ENCODE measurements at regions not wholly inside any gene's neighbourhood (a gene's known extent, or its start where the extent isn't known, plus 50 kb on each side); places are given as distances from the start of the nearest gene placed in this dataset.

GRCh38 chr9:13555516-13555915 lies 276.0 kb upstream of the MPDZ start:
- Histone ChIP-seq H3K27ac (no peak overlapping the region), H3K4me1 (no peaks in the 10 kb centered on the region), H3K36me3 (no peaks in the 10 kb centered on the region), H3K9me3 (peaks cover 0 to 4% (median 0%) of the 10 kb centered on the region in 3 donors), H3K4me3 (no peak overlapping the region), H3K27me3 (no peaks in the 10 kb centered on the region)
- no peak for ATAC-seq
- 69 to 86% methylated on average over 4 of the region's 4 CpGs for WGBS, 2 donors (ENCODE audit: low coverage in 1 of 2)
- TF ChIP-seq CTCF (IDR thresholded peaks at IDR 0.05) (no peak), EP300 (IDR thresholded peaks at IDR 0.05) (no peak), POLR2AphosphoS5 (IDR thresholded peaks at IDR 0.05) (no peak), POLR2A (IDR thresholded peaks at IDR 0.05) (no peak)

- TF ChIP-seq POLR2AphosphoS5 (IDR thresholded peaks at IDR 0.05) (no peak), POLR2A (IDR thresholded peaks at IDR 0.05) (no peak), CTCF (IDR thresholded peaks at IDR 0.05) (no peak), EP300 (IDR thresholded peaks at IDR 0.05) (no peak)
- no peak for ATAC-seq
- H3K4me1 ChIP-seq, result no peaks in the 10 kb centered on the region
These were observed 275.1 kb upstream of the MPDZ start for GRCh38 chr9:13554626-13555025.

GRCh38 chr9:13552606-13553215 lies 273.2 kb upstream of the MPDZ start:
- Histone ChIP-seq H3K4me1 (no peaks in the 10 kb centered on the region), H3K27ac (no peak overlapping the region), H3K9me3 (peaks cover 0 to 4% (median 0%) of the 10 kb centered on the region in 3 donors), H3K36me3 (no peaks in the 10 kb centered on the region), H3K27me3 (no peaks in the 10 kb centered on the region), H3K4me3 (no peak overlapping the region)
- ATAC-seq, result no peak
- TF ChIP-seq EP300 (IDR thresholded peaks at IDR 0.05), result no peak
- no peak for TF ChIP-seq POLR2AphosphoS5 (IDR thresholded peaks at IDR 0.05)
- TF ChIP-seq CTCF (IDR thresholded peaks at IDR 0.05), result no peak
- TF ChIP-seq POLR2A (IDR thresholded peaks at IDR 0.05), result no peak
- 38 to 43% methylated on average over 5 of the region's 5 CpGs for WGBS, 2 donors (ENCODE audit: low coverage in 1 of 2)

More at GRCh38 chr9:13554626-13555025, 275.1 kb upstream of the MPDZ start:
- no peak overlapping the region for H3K4me3 ChIP-seq
- H3K36me3 ChIP-seq, result no peaks in the 10 kb centered on the region
- H3K27ac ChIP-seq, result no peak overlapping the region
- H3K27me3 ChIP-seq, result no peaks in the 10 kb centered on the region
- H3K9me3 ChIP-seq, result peaks cover 0 to 4% (median 0%) of the 10 kb centered on the region in 3 donors

- ATAC-seq, result no peak
- no peaks in the 10 kb centered on the region for H3K27me3 ChIP-seq
- 68 to 71% methylated on average over 2 of the region's 2 CpGs for WGBS, 2 donors (ENCODE audit: low coverage in 1 of 2)
- no peak overlapping the region for H3K27ac ChIP-seq
- no peaks in the 10 kb centered on the region for H3K4me1 ChIP-seq
- no peaks in the 10 kb centered on the region for H3K36me3 ChIP-seq
- H3K4me3 ChIP-seq, result no peak overlapping the region
- peaks cover 0 to 4% (median 0%) of the 10 kb centered on the region in 3 donors for H3K9me3 ChIP-seq
- TF ChIP-seq CTCF (IDR thresholded peaks at IDR 0.05) (no peak), POLR2AphosphoS5 (IDR thresholded peaks at IDR 0.05) (no peak), POLR2A (IDR thresholded peaks at IDR 0.05) (no peak), EP300 (IDR thresholded peaks at IDR 0.05) (no peak)
These were observed 271.0 kb upstream of the MPDZ start for GRCh38 chr9:13550519-13550918.

- no peak overlapping the region for H3K27ac ChIP-seq
- 92% methylated on average over 1 of the region's 1 CpG; no CpG with 5 or more reads in 1 of the 2 donors for WGBS, 2 donors (ENCODE audit: low coverage in 1 of 2)
- no peak overlapping the region for H3K4me3 ChIP-seq
- TF ChIP-seq EP300 (IDR thresholded peaks at IDR 0.05) (no peak), CTCF (IDR thresholded peaks at IDR 0.05) (no peak), POLR2AphosphoS5 (IDR thresholded peaks at IDR 0.05) (no peak), POLR2A (IDR thresholded peaks at IDR 0.05) (no peak)
- H3K9me3 ChIP-seq, result peaks cover 0 to 4% (median 0%) of the 10 kb centered on the region in 3 donors
- ATAC-seq, result no peak
- no peaks in the 10 kb centered on the region for H3K4me1 ChIP-seq
- H3K36me3 ChIP-seq, result no peaks in the 10 kb centered on the region
- H3K27me3 ChIP-seq, result no peaks in the 10 kb centered on the region
These were observed 269.0 kb upstream of the MPDZ start for GRCh38 chr9:13548535-13548934.

Data from gastroesophageal sphincter (tissue), 4 donors.